ENCODE measurements at regions not wholly inside any gene's neighbourhood (a gene's known extent, or its start where the extent isn't known, plus 50 kb on each side); places are given as distances from the start of the nearest gene placed in this dataset.

GRCh38 chr13:72534951-72535640 lies 192.3 kb downstream of the MZT1 start:
- DNase-seq (ENCODE audit: low read depth in 2 of 2, low spot score in 1 of 2) = no peak

GRCh38 chr13:72530471-72530870 lies 197.0 kb downstream of the MZT1 start:
- DNase-seq (ENCODE audit: low read depth in 2 of 2, low spot score in 1 of 2) = no peak

- DNase-seq (ENCODE audit: low read depth in 2 of 2, low spot score in 1 of 2) = no peak
Measured at GRCh38 chr13:72527333-72527732, 200.1 kb downstream of the MZT1 start.

- no peak for DNase-seq (ENCODE audit: low read depth in 2 of 2, low spot score in 1 of 2)
Measured at GRCh38 chr13:72523593-72523992, 203.8 kb downstream of the MZT1 start.

- no peak for DNase-seq (ENCODE audit: low read depth in 2 of 2, low spot score in 1 of 2)
Measured at GRCh38 chr13:72523049-72523448, 204.4 kb downstream of the MZT1 start.

- DNase-seq (ENCODE audit: low read depth in 2 of 2, low spot score in 1 of 2) = no peak
Measured at GRCh38 chr13:72521940-72522661, 205.3 kb downstream of the MZT1 start.

- DNase-seq (ENCODE audit: low read depth in 2 of 2, low spot score in 1 of 2) = no peak
Measured at GRCh38 chr13:72514146-72514545, 213.3 kb downstream of the MZT1 start.

GRCh38 chr13:72508392-72508791 lies 219.0 kb downstream of the MZT1 start:
- DNase-seq (ENCODE audit: low read depth in 2 of 2, low spot score in 1 of 2) = no peak

- DNase-seq (ENCODE audit: low read depth in 2 of 2, low spot score in 1 of 2) = no peak
Measured at GRCh38 chr13:72507416-72508199, 219.8 kb downstream of the MZT1 start.

- DNase-seq (ENCODE audit: low read depth in 2 of 2, low spot score in 1 of 2) = no peak
Measured at GRCh38 chr13:72506706-72507105, 220.7 kb downstream of the MZT1 start.

GRCh38 chr13:72505376-72505775 lies 222.1 kb downstream of the MZT1 start:
- no peak for DNase-seq (ENCODE audit: low read depth in 2 of 2, low spot score in 1 of 2)

GRCh38 chr13:72504131-72504841 lies 223.1 kb downstream of the MZT1 start:
- DNase-seq (ENCODE audit: low read depth in 2 of 2, low spot score in 1 of 2) = no peak

GRCh38 chr13:72500851-72501250 lies 226.6 kb downstream of the MZT1 start:
- DNase-seq (ENCODE audit: low read depth in 2 of 2, low spot score in 1 of 2) = no peak

GRCh38 chr13:72495681-72496080 lies 231.7 kb downstream of the MZT1 start:
- no peak for DNase-seq (ENCODE audit: low read depth in 2 of 2, low spot score in 1 of 2)

GRCh38 chr13:72489751-72490150 lies 237.7 kb downstream of the MZT1 start:
- no peak for DNase-seq (ENCODE audit: low read depth in 2 of 2, low spot score in 1 of 2)

GRCh38 chr13:72473321-72473720 lies 254.1 kb downstream of the MZT1 start:
- no peak for DNase-seq (ENCODE audit: low read depth in 2 of 2, low spot score in 1 of 2)

- DNase-seq (ENCODE audit: low read depth in 2 of 2, low spot score in 1 of 2) = no peak
Measured at GRCh38 chr13:72469906-72470305, 257.5 kb downstream of the MZT1 start.

GRCh38 chr13:72463561-72463960 lies 263.9 kb downstream of the MZT1 start:
- DNase-seq (ENCODE audit: low read depth in 2 of 2, low spot score in 1 of 2) = no peak

GRCh38 chr13:72462726-72463125 lies 264.7 kb downstream of the MZT1 start:
- no peak for DNase-seq (ENCODE audit: low read depth in 2 of 2, low spot score in 1 of 2)

- no peak for DNase-seq (ENCODE audit: low read depth in 2 of 2, low spot score in 1 of 2)
Measured at GRCh38 chr13:72462166-72462565, 265.3 kb downstream of the MZT1 start.

GRCh38 chr13:72458701-72459100 lies 268.7 kb downstream of the MZT1 start:
- DNase-seq (ENCODE audit: low read depth in 2 of 2, low spot score in 1 of 2) = no peak

Measured in stimulated activated CD8-positive, alpha-beta memory T cell treated with anti-CD3 and anti-CD28 coated beads, Interleukin-4, amount 100 ng/mL, for 4 hours (primary cell).